Esophagus muscularis mucosa (tissue), 4 donors: ENCODE measurements at regions not wholly inside any gene's neighbourhood (a gene's known extent, or its start where the extent isn't known, plus 50 kb on each side); places are given as distances from the start of the nearest gene placed in this dataset.

Source experiments
- DNase-seq: peaks from one replicate; pipeline ENCODE4 v3.0.0-alpha.2; 2017; ENCODE audit errors: extremely low spot score
- H3K27ac ChIP-seq, 4 donors: fragments of 200-600 bp; sonication (generic); replicated peaks in 1 of 4; 1 replicate in 3 of 4; 2 replicates in 1 of 4; pipeline ENCODE4 v1.5.1; 2016 to 2019; ENCODE audit warnings: mild to moderate bottlenecking in 1 of 4
- H3K27me3 ChIP-seq, 4 donors: fragments of 200-600 bp; sonication (generic); one replicate each; pipeline versions ENCODE4 v1.5.1 to v1.6.0; 2016 to 2019
- H3K36me3 ChIP-seq, 4 donors: fragments of 200-600 bp; sonication (generic); one replicate each; pipeline ENCODE4 v1.5.1; 2016 to 2019
- H3K4me1 ChIP-seq, 4 donors: fragments of 200-600 bp; sonication (generic); one replicate each; pipeline ENCODE4 v1.5.1; 2016 to 2019
- H3K4me3 ChIP-seq, 4 donors: fragments of 200-600 bp; sonication (generic); 1 replicate in 2 of 4; 2 replicates in 2 of 4; pipeline ENCODE4 v1.5.1; 2016 to 2019; ENCODE audit warnings: mild to moderate bottlenecking in 4 of 4, moderate library complexity in 1 of 4
- H3K9me3 ChIP-seq, 4 donors: fragments of 200-600 bp; sonication (generic); 1 replicate in 3 of 4; 2 replicates in 1 of 4; pipeline ENCODE4 v1.5.1; 2016 to 2019
- CTCF ChIP-seq, 3 experiments: fragments of 200-600 bp in 2 of 3; fragments of 450-650 bp in 1 of 3; sonication (generic) in 2 of 3; IDR thresholded peaks; one replicate each; pipeline ENCODE4 v1.5.1; 2017 to 2019; ENCODE audit warnings: antibody characterized with exemption in 3 of 3, mild to moderate bottlenecking in 2 of 3, moderate library complexity in 1 of 3
- EP300 ChIP-seq: sonication (generic); formaldehyde crosslinking; IDR thresholded peaks from one replicate; pipeline ENCODE4 v1.6.1; 2017; ENCODE audit warnings: antibody characterized with exemption
- POLR2A ChIP-seq: fragments of 450-650 bp; IDR thresholded peaks from one replicate; pipeline ENCODE4 v1.6.1; 2017; ENCODE audit warnings: antibody characterized with exemption, moderate library complexity, mild to moderate bottlenecking, low read depth
- POLR2AphosphoS5 ChIP-seq, 2 donors: sonication (generic); formaldehyde crosslinking; IDR thresholded peaks; one replicate each; pipeline ENCODE4 v1.6.1; 2017; ENCODE audit warnings: antibody characterized with exemption in 2 of 2
- WGBS: methylation state at CpG from one replicate; pipeline ENCODE4 v1.1.5; 2018; 5-methylcytosine and 5-hydroxymethylcytosine counted together
- intact Hi-C: fragments of 100-400 bp; cut with DNase I; formaldehyde crosslinking; loops from one replicate; pipeline ENCODE4 v1.15.1; 2023

GRCh38 chr6:11328613-11329247 is 96.3 kb upstream of the NEDD9 start:
- intact Hi-C loops = no loop called here
- Histone ChIP-seq H3K27me3 (no peaks in the 10 kb centered on the region), H3K4me3 (no peak overlapping the region), H3K27ac (no peak overlapping the region), H3K4me1 (peaks cover 0 to 11% (median 3%) of the 10 kb centered on the region in 4 donors), H3K36me3 (no peaks in the 10 kb centered on the region), H3K9me3 (no peaks in the 10 kb centered on the region)
- TF ChIP-seq EP300 (no peak), CTCF (IDR thresholded peaks at IDR 0.05) (no peak), POLR2A (no peak), POLR2AphosphoS5 (IDR thresholded peaks at IDR 0.05) (no peak)
- no peak for DNase-seq
- 83% methylated on average over 7 of the region's 7 CpGs for WGBS

GRCh38 chr6:11327961-11328360 is 95.5 kb upstream of the NEDD9 start:
- no peak overlapping the region for H3K27ac ChIP-seq
- intact Hi-C loops = no loop called here
- WGBS = 95% methylated on average over 3 of the region's 3 CpGs

GRCh38 chr6:11326116-11326515 is 93.6 kb upstream of the NEDD9 start:
- WGBS = 95% methylated on average over 2 of the region's 2 CpGs
- intact Hi-C loops = no loop called here

More at GRCh38 chr6:11327961-11328360, 95.5 kb upstream of the NEDD9 start:
- Histone ChIP-seq H3K4me3 (no peak overlapping the region), H3K9me3 (no peaks in the 10 kb centered on the region), H3K4me1 (peaks cover 0 to 11% (median 3%) of the 10 kb centered on the region in 4 donors), H3K27me3 (no peaks in the 10 kb centered on the region), H3K36me3 (no peaks in the 10 kb centered on the region)
- DNase-seq = no peak
- no peak for TF ChIP-seq POLR2AphosphoS5 (IDR thresholded peaks at IDR 0.05)
- no peak for TF ChIP-seq POLR2A
- no peak for TF ChIP-seq EP300
- TF ChIP-seq CTCF (IDR thresholded peaks at IDR 0.05) = no peak

GRCh38 chr6:11324453-11325015 is 92.1 kb upstream of the NEDD9 start:
- intact Hi-C loops = no loop called here
- H3K36me3 ChIP-seq = no peaks in the 10 kb centered on the region
- no peaks in the 10 kb centered on the region for H3K4me1 ChIP-seq
- H3K27me3 ChIP-seq = no peaks in the 10 kb centered on the region
- H3K9me3 ChIP-seq = no peaks in the 10 kb centered on the region
- peak; percentile 24 for DNase-seq
- no peak overlapping the region for H3K27ac ChIP-seq
- no peak for TF ChIP-seq CTCF (IDR thresholded peaks at IDR 0.05)
- no peak for TF ChIP-seq EP300
- TF ChIP-seq POLR2A = no peak
- no peak for TF ChIP-seq POLR2AphosphoS5 (IDR thresholded peaks at IDR 0.05)
- WGBS = 95% methylated on average over 6 of the region's 6 CpGs
- no peak overlapping the region for H3K4me3 ChIP-seq

More at GRCh38 chr6:11326116-11326515, 93.6 kb upstream of the NEDD9 start:
- Histone ChIP-seq H3K9me3 (no peaks in the 10 kb centered on the region), H3K27ac (no peak overlapping the region), H3K4me3 (no peak overlapping the region), H3K4me1 (peaks cover 0 to 11% (median 3%) of the 10 kb centered on the region in 4 donors), H3K27me3 (no peaks in the 10 kb centered on the region), H3K36me3 (no peaks in the 10 kb centered on the region)
- no peak for TF ChIP-seq POLR2A
- no peak for TF ChIP-seq EP300
- no peak for TF ChIP-seq POLR2AphosphoS5 (IDR thresholded peaks at IDR 0.05)
- no peak for TF ChIP-seq CTCF (IDR thresholded peaks at IDR 0.05)
- no peak for DNase-seq
